NT2/D1 (cell line): ENCODE measurements at regions not wholly inside any gene's neighbourhood (a gene's known extent, or its start where the extent isn't known, plus 50 kb on each side); places are given as distances from the start of the nearest gene placed in this dataset.

Experiments
- SUZ12 ChIP-seq: IDR thresholded peaks from 2 replicates; pipeline ENCODE4 v1.6.1; 2011; ENCODE audit not compliant: insufficient read length, insufficient read depth; ENCODE audit errors: extremely low read depth
- YY1 ChIP-seq: IDR thresholded peaks from 2 replicates; pipeline ENCODE4 v1.6.1; 2011; ENCODE audit not compliant: insufficient read length, insufficient read depth
- ZNF274 ChIP-seq: IDR thresholded peaks from 2 replicates; pipeline ENCODE4 v1.6.1; 2011; ENCODE audit warnings: mild to moderate bottlenecking, low read depth, low read length

DNA sequence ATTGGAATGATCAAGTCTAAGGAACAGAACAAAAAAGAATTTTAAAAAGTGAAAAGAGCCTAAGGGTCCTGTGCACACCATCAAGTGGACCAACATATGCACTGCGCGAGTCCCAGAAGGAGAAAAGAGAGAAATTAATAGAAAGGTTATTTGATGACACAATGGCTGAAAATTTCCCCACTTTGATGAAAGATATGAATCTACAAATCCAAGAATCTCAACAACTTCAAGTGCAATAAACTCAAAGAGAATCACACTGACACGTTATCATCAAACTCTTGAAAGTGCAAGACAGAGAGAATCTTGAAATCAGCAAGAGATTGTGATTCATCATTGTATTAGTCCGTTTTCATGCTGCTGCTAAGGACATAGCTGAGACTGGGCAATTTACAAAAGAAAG, 230.8 kb downstream of the ADAMTS15 start:
- TF ChIP-seq ZNF274 (no peak), SUZ12 (no peak), YY1 (no peak)
